ENCODE measurements at regions not wholly inside any gene's neighbourhood (a gene's known extent, or its start where the extent isn't known, plus 50 kb on each side); places are given as distances from the start of the nearest gene placed in this dataset.

GRCh38 chr3:157837336-157837735 is 268.9 kb downstream of the SHOX2 start:
- Mint-ChIP-seq H3K27ac (no peak overlapping the region), H3K4me1 (no peaks in the 10 kb centered on the region), H3K27me3 (ENCODE audit: insufficient read depth, low read depth) (no peaks in the 10 kb centered on the region), H3K9me3 (no peaks in the 10 kb centered on the region), H3K36me3 (no peaks in the 10 kb centered on the region), H3K4me3 (no peak overlapping the region)
- Histone ChIP-seq H3F3A (ENCODE audit: low read depth) (no peaks in the 10 kb centered on the region), H3K27me3 (no peaks in the 10 kb centered on the region), H4K20me1 (ENCODE audit: low read depth) (no peaks in the 10 kb centered on the region), H3K4me2 (no peak overlapping the region), H3K79me2 (ENCODE audit: low read depth) (no peaks in the 10 kb centered on the region), H3K27ac (no peak overlapping the region), H3K4me1 (no peaks in the 10 kb centered on the region), H2AFZ (replicated peaks) (no peak overlapping the region), H3K9ac (no peak overlapping the region), H3K36me3 (no peaks in the 10 kb centered on the region), H3K9me3 (ENCODE audit: low read depth) (no peaks in the 10 kb centered on the region), H3K4me3 (no peak overlapping the region)
- TF ChIP-seq CTCF (IDR thresholded peaks at IDR 0.05) (no peak), EZH2 (IDR thresholded peaks at IDR 0.05) (no peak), EZH2phosphoT487 (IDR thresholded peaks at IDR 0.05) (no peak)
- DNase-seq (ENCODE audit: low spot score): no peak

- Histone ChIP-seq H4K20me1 (ENCODE audit: low read depth) (no peaks in the 10 kb centered on the region), H2AFZ (replicated peaks) (no peak overlapping the region), H3K27ac (no peak overlapping the region), H3K4me3 (no peak overlapping the region), H3K27me3 (no peaks in the 10 kb centered on the region), H3F3A (ENCODE audit: low read depth) (no peaks in the 10 kb centered on the region), H3K9me3 (ENCODE audit: low read depth) (no peaks in the 10 kb centered on the region), H3K9ac (no peak overlapping the region), H3K4me2 (no peak overlapping the region), H3K4me1 (peaks cover 5% of the 10 kb centered on the region), H3K36me3 (no peaks in the 10 kb centered on the region), H3K79me2 (ENCODE audit: low read depth) (no peaks in the 10 kb centered on the region)
- H3K36me3 Mint-ChIP-seq: no peaks in the 10 kb centered on the region
- no peaks in the 10 kb centered on the region for H3K9me3 Mint-ChIP-seq
- H3K27me3 Mint-ChIP-seq (ENCODE audit: insufficient read depth, low read depth): no peaks in the 10 kb centered on the region
- no peak for DNase-seq (ENCODE audit: low spot score)
- peaks cover 6% of the 10 kb centered on the region for H3K4me1 Mint-ChIP-seq
- TF ChIP-seq EZH2 (IDR thresholded peaks at IDR 0.05) (no peak), CTCF (IDR thresholded peaks at IDR 0.05) (no peak), EZH2phosphoT487 (IDR thresholded peaks at IDR 0.05) (no peak)
- no peak overlapping the region for H3K4me3 Mint-ChIP-seq
- no peak overlapping the region for H3K27ac Mint-ChIP-seq
These were observed 270.2 kb downstream of the SHOX2 start for GRCh38 chr3:157836022-157836421.

GRCh38 chr3:157832588-157832987 is 273.6 kb downstream of the SHOX2 start:
- TF ChIP-seq CTCF (IDR thresholded peaks at IDR 0.05) (no peak), EZH2 (IDR thresholded peaks at IDR 0.05) (no peak), EZH2phosphoT487 (IDR thresholded peaks at IDR 0.05) (no peak)
- peaks cover 2% of the 10 kb centered on the region for H3K27me3 Mint-ChIP-seq (ENCODE audit: insufficient read depth, low read depth)
- peaks cover 12% of the 10 kb centered on the region for H3K4me1 Mint-ChIP-seq
- Histone ChIP-seq H2AFZ (replicated peaks) (no peak overlapping the region), H4K20me1 (ENCODE audit: low read depth) (no peaks in the 10 kb centered on the region), H3F3A (ENCODE audit: low read depth) (no peaks in the 10 kb centered on the region), H3K36me3 (no peaks in the 10 kb centered on the region), H3K4me2 (no peak overlapping the region), H3K79me2 (ENCODE audit: low read depth) (no peaks in the 10 kb centered on the region), H3K27ac (no peak overlapping the region), H3K4me3 (no peak overlapping the region), H3K4me1 (peaks cover 6% of the 10 kb centered on the region), H3K9ac (no peak overlapping the region), H3K27me3 (no peaks in the 10 kb centered on the region), H3K9me3 (ENCODE audit: low read depth) (no peaks in the 10 kb centered on the region)
- peaks cover 6% of the 10 kb centered on the region for H3K9me3 Mint-ChIP-seq
- H3K4me3 Mint-ChIP-seq: no peak overlapping the region
- DNase-seq (ENCODE audit: low spot score): no peak
- H3K36me3 Mint-ChIP-seq: no peaks in the 10 kb centered on the region
- no peak overlapping the region for H3K27ac Mint-ChIP-seq

Measured in neural progenitor cell (in vitro differentiated cells).